ENCODE measurements at regions not wholly inside any gene's neighbourhood (a gene's known extent, or its start where the extent isn't known, plus 50 kb on each side); places are given as distances from the start of the nearest gene placed in this dataset.
"Not testable (repeated sequence)": the region's sequence is repeated elsewhere in the genome, so short reads cannot be mapped to it uniquely, and the experiment has no call there.

DNA sequence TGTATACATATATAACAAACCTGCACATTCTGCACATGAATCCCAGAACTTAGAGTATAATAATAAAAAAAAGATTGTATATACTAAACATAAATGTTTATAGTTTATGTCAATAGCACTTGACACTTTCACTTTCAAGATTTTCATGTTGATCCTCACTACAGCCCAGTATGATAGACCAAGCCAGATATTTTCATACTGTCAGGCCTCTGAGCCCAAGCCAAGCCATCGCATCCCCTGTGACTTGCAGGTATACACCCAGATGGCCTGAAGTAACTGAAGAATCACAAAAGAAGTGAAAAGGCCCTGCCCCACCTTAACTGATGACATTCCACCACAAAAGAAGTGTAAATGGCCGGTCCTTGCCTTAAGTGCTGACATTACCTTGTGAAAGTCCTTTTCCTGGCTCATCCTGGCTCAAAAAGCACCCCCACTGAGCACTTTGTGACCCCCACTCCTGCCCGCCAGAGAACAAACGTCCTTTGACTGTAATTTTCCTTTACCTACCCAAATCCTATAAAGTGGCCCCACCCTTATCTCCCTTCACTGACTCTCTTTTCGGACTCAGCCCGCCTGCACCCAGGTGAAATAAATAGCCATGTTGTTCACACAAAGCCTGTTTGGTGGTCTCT is 555.5 kb upstream of the ADGRL2 start:
- not testable (repeated sequence) for DNase-seq (ENCODE audit: low read depth, low spot score); H3K27ac ChIP-seq

DNA sequence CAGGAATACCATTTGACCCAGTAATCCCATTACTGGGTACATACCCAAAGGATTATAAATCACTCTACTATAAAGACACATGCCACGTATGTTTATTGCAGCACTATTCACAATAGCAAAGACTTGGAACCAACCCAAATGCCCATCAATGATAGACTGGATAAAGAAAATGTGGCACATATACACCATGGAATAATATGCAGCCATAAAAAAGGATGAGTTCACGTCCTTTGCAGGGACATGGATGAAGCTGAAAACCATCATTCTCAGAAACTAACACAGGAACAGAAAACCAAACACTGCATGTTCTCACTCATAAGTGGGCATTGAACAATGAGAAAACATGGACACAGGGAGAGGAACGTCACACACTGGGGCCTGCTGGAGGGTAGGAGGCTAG is 556.1 kb upstream of the ADGRL2 start:
- DNase-seq (ENCODE audit: low read depth, low spot score); H3K27ac ChIP-seq: not testable (repeated sequence)

DNA sequence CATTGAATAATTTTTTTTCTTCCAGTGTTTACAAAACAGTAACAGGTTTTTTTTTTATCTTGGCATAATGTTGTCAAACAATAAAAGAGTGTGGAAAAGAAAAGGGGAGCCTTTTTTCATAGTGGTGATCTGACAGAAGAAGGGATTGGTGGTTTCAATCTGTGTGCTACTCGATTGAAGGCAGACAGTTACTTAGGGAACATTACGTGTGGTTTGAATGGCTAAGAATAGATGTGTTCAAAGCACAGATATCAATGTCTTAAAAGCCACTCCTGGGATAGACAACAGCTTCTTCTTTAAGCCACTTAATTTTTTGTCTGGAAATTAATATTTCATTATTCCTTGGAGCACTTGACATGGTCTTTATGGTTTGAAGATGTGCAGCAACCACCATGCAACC is 558.6 kb upstream of the ADGRL2 start:
- no peak overlapping the region for H3K27ac ChIP-seq
- DNase-seq (ENCODE audit: low read depth, low spot score), result no peak

DNA sequence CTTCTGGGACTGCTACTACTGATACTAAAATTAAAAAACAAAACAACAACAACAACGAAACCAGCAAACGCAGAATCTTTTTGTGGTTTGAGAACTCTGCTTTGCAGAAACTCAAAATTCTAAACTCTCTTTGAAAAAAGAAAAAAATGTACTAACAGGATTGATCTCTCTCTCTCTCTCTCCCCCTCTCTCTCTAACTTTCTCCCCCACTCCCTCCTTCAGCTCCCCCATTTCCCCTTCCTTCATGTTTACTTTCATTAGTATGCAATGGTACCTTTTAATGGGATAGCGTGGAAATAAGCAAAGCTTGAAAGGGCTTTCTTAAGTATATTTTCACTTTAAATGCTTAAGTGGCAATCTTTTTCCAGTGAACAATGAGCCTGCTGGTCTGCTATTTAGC is 562.6 kb upstream of the ADGRL2 start:
- DNase-seq (ENCODE audit: low read depth, low spot score), result no peak

DNA sequence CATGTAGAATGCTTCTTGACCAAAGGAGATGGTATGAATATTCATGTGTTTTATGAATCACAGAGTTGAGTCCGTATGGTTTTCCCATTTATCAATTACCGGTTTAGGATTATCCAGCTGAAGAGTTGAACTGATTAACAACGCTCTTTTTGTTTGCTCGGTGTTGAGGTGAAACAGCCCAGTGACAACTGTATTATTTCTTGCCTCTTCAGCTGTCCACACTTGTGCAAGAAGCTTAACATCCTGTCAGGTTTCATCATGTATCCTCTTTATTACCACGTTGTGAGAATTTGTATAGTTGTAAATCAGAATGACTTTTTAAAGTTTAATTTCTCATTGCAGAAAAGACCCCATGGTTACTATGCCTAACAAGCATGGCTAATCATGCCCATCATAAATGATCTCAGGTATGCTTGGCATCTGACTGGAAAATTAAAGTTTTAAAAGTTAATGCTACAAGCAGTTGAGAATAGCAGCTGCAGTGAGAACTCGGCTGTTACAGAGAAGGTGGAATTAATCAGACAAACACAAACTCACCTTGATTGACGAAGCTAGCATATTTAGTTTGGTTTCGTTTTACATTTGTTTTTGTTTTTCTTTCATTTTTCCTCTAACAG is 563.2 kb upstream of the ADGRL2 start:
- H3K27ac ChIP-seq, result no peak overlapping the region
- no peak for DNase-seq (ENCODE audit: low read depth, low spot score)

More for the DNA sequence above, 562.6 kb upstream of the ADGRL2 start:
- H3K27ac ChIP-seq, result no peak overlapping the region

DNA sequence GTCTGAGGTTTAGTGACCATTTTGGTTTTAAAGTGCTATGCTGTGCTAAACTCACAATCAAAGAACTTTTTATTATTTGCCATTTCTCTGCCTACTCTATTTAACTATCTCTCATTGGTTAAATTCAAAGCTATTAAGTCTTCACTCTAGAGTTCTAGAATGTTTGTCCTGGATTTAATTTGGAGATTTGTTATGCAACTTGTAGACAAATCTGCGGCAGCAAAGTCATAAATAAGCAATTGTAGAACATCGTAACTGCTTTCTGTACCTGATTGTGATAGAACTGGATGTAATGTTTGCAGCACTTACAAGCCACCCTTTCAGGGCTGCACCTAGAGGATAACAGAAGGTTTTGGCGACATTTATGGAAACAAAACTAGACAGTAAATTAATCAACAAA is 566.5 kb upstream of the ADGRL2 start:
- H3K27ac ChIP-seq, result no peak overlapping the region
- no peak for DNase-seq (ENCODE audit: low read depth, low spot score)

DNA sequence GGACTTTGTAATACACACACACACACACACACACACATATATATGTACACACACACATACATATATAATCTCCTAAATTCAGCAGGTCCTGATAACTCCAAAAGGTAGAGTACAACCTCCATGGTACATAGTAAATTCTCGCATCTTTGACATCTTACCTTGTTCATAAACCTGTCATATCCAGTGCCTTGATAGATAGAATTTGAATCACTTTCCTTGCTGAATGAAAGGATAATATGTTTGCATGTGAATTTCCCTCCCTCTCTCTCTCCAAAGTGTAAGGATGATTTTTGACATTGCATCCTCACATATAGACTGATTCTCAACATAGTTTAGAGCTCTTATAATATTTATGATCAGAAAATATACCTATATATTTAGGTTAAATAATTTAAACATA is 567.1 kb upstream of the ADGRL2 start:
- H3K27ac ChIP-seq, result no peak overlapping the region
- DNase-seq (ENCODE audit: low read depth, low spot score), result no peak

DNA sequence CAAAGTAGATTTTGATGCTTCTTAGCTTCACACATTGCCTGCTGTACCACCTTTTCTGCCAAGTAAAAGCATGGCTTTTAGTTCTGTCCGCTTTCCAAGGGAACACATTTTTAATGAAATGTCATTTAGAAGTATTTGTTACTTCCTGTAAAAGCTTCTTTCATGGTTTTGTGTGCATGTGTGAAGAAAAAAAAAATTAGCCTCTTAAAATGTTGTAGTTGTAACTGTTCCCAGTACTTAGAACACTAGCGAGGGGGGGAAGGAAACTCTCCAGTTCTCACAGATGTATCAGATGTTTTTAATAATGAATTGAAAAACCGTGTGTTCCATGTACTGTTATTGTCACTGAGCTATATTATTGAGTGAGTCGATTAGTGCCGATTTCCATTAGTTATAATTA is 568.3 kb upstream of the ADGRL2 start:
- DNase-seq (ENCODE audit: low read depth, low spot score), result no peak
- no peak overlapping the region for H3K27ac ChIP-seq

DNA sequence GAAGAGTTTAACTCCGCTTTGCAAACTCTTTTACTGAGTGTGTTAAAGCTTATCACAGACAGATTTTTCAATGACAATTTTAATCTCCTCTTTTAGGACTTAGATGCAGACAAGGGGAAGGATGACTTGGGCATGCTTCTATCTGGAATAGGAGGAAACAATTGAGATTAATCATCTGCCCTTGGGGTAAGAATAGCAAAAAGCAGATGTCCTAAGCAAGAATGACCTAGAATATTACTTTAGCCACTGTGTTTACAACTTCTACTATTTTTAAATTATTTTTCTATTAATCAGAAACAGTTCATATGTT is 569.0 kb upstream of the ADGRL2 start:
- H3K27ac ChIP-seq, result no peak overlapping the region
- DNase-seq (ENCODE audit: low read depth, low spot score), result no peak

DNA sequence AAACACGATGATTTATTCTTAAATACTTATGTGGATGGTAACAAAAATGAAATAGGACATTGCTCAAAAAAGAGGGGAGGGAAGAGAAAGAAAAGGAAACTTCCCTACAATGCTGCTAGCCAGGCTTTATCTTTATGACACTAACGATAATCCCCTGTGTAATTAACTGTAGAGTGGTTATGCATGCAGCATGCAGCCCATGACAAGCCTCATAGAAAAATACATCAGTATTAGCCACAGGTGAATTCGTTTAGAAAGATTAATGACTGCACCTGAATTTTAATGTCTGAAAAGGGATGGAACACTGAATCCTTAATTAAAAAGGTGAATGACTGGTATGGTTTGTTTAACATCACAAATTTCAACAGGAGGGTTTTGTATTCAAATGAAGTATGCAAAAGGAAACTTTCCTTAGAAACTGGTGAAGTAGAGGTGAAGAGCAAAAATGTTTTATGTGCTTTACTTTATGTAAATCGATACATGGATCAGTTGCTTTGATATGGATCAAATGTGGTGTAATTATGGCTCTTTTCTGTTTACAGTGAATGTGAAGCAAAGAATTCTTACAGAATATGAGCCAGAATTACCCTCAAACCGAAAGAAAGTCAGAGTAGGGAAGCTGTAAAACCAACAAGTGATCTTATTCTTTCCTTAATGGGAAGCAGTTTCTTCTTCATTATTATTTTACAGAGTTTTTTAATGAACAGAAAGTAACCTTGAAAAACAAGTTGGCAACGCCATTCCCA is 569.6 kb upstream of the ADGRL2 start:
- no peak for DNase-seq (ENCODE audit: low read depth, low spot score)
- no peak overlapping the region for H3K27ac ChIP-seq

DNA sequence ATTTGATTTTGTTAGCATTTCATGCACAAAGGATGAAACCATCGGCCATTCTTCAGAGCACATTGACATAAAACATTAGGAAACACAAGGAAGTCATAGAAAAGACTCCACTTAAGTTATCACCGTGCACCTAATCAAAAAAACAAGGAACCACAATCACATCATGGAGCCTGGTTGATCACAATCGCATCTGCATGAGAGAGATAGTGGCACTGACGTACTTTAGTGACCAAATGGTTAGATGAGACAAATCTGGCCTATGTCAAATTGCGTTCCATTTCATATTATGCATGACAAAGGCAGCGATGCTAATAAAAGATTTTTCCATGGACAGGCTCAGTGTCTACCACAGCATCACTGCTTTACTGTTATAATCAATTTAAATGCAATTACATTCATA is 571.8 kb upstream of the ADGRL2 start:
- no peak for DNase-seq (ENCODE audit: low read depth, low spot score)
- no peak overlapping the region for H3K27ac ChIP-seq

DNA sequence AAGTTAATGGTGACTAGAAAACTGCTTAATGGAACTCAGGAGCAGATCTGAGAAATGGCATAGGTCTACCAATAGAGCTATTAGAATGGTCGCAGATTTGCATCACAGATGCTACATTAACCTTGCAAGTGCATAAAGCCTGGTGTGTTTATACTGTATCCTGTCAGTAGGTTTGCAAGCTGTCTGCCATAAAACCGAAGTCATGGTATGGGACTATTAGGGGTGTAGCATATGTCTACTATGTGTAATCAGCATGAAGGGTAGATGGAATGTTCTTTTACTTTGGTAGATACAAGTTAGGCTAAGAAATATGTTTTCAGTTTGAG is 574.2 kb upstream of the ADGRL2 start:
- no peak for DNase-seq (ENCODE audit: low read depth, low spot score)
- H3K27ac ChIP-seq, result no peak overlapping the region

DNA sequence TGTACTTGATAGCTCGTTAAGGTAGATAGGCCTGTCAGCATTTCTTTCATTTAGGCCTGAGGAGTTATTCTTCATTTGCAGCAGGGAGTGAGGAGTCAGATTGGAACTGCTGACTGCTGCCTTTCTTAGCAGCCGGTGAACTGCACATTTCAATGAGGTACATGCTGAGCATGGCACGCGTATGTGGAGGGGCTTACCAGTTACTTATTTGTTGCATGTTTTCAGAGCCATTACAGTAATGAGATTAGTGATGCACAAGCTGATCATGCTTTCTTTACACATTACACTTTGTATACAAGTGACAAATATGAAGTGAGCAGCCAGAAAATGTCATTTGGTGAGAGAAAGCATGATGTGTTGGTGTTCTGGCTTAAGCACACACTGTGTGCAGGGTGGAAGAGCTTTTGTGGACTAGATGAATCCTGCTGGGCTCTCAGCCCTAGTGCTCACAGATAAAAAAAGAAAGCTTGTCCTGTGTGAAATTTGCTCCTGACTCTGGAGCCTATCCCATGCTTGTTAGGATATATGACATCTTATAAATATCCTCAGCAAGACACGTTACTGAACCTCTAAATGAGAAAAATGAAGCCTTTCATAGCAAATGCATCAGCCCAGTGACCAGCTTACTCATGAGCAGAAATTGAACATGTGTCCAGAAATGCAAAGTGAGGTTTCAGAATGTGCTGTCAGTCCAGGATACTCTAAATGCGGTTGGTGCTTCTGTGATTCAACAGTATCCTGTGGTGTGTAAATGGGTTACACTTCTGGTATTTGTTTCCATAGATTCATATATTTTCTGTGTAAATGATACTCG is 574.7 kb upstream of the ADGRL2 start:
- no peak overlapping the region for H3K27ac ChIP-seq
- DNase-seq (ENCODE audit: low read depth, low spot score), result no peak

DNA sequence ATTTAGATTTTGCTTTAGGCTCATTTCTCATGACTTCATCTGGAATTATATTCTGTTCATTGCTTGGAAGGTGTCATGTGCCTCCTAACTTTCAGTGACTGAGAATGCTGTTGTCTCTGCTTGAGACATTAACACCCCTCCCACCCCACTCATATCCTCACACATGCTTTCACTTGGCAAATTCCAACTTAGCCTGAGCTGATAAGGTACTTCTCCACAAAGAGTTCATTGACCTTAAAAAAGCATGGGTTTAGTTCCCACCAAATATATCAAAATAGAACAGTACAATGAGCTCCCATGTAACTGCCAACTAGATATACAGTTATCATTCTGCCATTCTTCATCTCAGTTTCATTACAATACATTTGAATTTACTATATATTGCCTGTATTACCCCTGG is 576.5 kb upstream of the ADGRL2 start:
- no peak for DNase-seq (ENCODE audit: low read depth, low spot score)
- H3K27ac ChIP-seq, result no peak overlapping the region

DNA sequence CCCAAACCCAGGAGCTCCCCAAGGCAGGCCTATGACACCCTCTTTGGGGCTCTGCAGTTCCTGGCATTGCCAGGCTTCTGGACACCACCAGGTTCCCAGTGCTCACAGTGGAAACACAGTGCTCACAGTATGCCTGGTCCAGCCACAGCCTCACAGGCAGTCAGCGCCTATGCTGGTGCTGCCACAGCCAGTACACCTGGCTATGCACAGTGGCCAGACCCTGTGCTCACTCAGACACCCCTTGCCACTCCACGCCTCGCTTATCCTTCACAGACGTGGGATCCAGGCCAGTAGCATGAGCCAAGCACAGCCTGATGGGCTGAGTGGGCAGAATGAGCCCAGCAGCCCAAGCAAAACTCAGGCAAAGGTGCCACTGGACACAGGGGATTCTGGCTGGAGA is 579.2 kb upstream of the ADGRL2 start:
- no peak for DNase-seq (ENCODE audit: low read depth, low spot score)
- no peak overlapping the region for H3K27ac ChIP-seq

DNA sequence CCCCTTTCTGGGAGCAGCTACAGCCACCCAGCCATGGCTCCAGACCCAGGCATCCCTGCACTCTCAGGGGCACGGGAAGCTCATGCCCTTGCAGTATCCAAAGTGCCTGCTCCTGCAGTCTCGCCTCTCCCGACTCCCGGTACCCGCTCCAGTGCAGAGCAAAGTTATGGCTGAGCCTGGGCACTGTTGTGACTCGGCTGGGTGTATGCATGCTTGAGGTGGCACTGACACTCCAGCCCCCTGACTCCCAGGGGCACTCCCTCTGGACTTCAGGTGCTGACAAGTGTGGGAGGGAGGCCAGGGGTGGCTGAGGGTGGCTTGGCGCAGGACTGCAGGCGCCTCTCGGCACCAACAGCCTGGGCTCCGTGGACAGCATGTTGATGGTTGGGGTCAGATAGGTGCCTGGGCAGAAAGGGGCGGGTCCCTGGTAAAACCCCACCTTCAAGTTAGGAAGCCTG is 580.1 kb upstream of the ADGRL2 start:
- H3K27ac ChIP-seq, result no peak overlapping the region
- DNase-seq (ENCODE audit: low read depth, low spot score), result no peak

DNA sequence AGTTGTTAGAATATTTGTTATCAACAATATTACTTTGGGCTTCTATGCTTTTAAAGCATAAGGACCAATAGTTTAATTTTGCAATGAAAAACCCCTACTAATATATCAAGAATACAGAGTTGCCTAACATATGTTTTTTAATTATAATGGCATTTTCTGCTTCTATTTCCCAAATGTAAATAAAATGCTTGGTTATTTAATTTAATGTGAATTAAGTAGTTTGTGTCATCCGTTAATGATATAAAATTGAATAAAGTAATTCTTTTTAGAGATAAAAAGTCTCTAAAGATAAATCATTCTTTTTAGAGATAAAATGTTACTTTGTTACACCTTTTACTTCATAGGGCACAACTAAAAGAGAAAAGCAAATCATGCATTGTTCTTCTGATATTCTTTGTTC is 583.7 kb upstream of the ADGRL2 start:
- no peak overlapping the region for H3K27ac ChIP-seq
- DNase-seq (ENCODE audit: low read depth, low spot score), result no peak

DNA sequence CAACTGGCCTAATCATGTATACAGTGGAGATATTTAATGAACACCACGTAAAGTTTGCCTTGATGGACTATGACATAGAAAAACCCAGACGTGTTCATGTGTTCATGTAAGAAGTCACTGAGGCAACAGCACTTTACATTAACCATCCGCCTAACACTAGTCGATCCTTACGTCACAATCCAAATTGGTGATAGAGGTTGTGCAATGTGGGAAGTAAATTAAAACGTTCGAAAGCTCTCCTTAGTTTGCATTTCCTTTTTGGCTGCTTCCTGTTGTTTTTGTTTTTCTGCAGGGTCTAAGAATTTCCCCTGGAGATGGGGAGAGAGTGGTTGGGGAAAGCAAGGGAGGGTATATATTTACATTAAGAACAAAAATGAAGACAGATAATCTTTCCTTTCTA is 587.5 kb upstream of the ADGRL2 start:
- H3K27ac ChIP-seq, result no peak overlapping the region
- no peak for DNase-seq (ENCODE audit: low read depth, low spot score)

DNA sequence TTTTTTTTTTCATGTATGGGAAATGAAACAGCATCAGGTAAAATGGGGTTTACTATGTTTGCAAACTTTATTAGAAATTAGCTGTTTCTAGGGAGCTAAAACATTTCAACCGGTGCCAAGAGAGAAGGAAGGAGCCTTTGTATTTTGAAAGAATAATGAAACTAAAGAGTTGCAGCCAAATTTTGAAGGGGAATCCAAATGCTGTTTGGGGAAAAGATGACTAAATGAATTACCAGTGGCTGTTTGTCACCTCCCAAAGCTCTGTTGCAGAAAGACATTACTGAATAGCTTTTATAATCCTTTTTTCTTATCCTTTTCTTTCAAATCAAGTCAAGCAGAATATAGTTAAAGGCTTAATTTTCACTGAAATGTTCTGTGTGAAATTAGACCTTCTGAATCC is 591.3 kb upstream of the ADGRL2 start:
- DNase-seq (ENCODE audit: low read depth, low spot score), result no peak
- H3K27ac ChIP-seq, result no peak overlapping the region

DNA sequence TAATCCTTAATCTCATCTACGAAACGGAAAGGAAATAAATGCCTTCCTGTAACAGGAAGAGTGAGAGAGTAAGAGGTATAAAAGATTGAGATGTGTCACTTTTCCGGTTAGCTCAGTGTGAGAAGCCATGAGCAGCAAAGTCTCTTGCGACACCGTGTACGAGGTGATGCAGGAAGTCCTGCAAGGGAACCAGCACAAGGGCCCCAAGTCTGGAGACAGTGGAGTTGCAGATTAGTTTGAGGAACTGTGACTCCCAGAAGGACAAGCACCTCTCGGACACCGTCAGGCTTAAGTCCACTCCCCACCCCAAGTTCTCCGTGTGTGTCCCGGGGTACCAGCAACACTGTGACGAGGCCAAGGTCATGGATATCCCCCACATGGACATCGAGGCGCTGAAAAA is 592.3 kb upstream of the ADGRL2 start:
- H3K27ac ChIP-seq, result no peak overlapping the region
- no peak for DNase-seq (ENCODE audit: low read depth, low spot score)

DNA sequence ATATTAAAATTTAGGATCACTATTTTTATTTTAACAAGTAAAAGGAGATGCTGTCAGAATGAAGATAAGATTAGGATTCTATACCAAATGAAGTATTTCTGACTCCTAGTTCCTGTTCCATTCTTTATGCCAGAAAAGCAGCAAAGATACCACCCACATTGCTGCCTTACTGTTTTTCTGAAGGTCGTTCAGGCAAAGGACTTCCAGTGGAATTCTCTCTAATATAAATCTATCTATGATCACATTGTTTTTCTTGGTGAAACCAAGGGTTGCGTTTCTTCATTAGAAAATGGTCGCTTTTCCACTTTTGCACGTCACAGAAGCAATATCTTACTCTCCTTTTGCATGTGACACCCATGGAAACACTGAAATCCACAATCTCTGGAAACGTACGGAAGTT is 594.8 kb upstream of the ADGRL2 start:
- no peak overlapping the region for H3K27ac ChIP-seq
- DNase-seq (ENCODE audit: low read depth, low spot score), result no peak
